IPS-15b (cell line): ENCODE measurements at regions not wholly inside any gene's neighbourhood (a gene's known extent, or its start where the extent isn't known, plus 50 kb on each side); places are given as distances from the start of the nearest gene placed in this dataset.

Source experiments
- H3K27me3 ChIP-seq: one replicate; pipeline ENCODE4 v1.6.1; 2013; ENCODE audit warnings: low read length; ENCODE audit not compliant: control insufficient read depth, insufficient read depth
- H3K36me3 ChIP-seq: one replicate; pipeline ENCODE4 v1.6.1; 2013; ENCODE audit warnings: low read length; ENCODE audit not compliant: control insufficient read depth, insufficient read depth
- H3K4me1 ChIP-seq: one replicate; pipeline ENCODE4 v1.6.1; 2013; ENCODE audit warnings: mild to moderate bottlenecking, low read length; ENCODE audit not compliant: control insufficient read depth, insufficient read depth
- H3K4me3 ChIP-seq: one replicate; pipeline ENCODE4 v1.5.1; 2013; ENCODE audit warnings: low read depth, low read length
- H3K9ac ChIP-seq: one replicate; pipeline ENCODE4 v1.6.1; 2013; ENCODE audit warnings: low read depth, mild to moderate bottlenecking, low read length
- H3K9me3 ChIP-seq: one replicate; pipeline ENCODE4 v1.6.1; 2013; ENCODE audit warnings: mild to moderate bottlenecking, low read length; ENCODE audit not compliant: control insufficient read depth, insufficient read depth

DNA sequence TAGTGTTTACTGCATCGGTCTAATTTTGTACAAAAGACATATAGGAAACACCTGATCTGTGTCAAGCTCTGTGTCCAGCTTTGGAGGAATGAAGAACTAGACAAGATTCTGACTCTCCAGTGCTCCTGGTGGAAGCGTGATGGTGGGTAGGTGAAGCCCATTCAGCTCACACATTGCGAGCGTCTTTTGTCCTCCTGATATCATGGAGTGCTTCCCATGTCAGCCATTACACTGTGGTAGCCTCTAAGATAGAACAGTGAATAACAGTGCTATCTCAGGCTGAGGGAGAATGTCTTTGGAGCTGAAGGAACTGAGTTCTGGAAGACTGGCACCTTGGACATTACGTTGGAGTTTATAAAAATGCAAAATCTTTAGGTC is 350.2 kb downstream of the CYRIA start:
- Histone ChIP-seq H3K27me3 (no peaks in the 10 kb centered on the region), H3K4me1 (no peaks in the 10 kb centered on the region), H3K4me3 (no peak overlapping the region), H3K9me3 (no peaks in the 10 kb centered on the region), H3K36me3 (no peaks in the 10 kb centered on the region), H3K9ac (no peak overlapping the region)

DNA sequence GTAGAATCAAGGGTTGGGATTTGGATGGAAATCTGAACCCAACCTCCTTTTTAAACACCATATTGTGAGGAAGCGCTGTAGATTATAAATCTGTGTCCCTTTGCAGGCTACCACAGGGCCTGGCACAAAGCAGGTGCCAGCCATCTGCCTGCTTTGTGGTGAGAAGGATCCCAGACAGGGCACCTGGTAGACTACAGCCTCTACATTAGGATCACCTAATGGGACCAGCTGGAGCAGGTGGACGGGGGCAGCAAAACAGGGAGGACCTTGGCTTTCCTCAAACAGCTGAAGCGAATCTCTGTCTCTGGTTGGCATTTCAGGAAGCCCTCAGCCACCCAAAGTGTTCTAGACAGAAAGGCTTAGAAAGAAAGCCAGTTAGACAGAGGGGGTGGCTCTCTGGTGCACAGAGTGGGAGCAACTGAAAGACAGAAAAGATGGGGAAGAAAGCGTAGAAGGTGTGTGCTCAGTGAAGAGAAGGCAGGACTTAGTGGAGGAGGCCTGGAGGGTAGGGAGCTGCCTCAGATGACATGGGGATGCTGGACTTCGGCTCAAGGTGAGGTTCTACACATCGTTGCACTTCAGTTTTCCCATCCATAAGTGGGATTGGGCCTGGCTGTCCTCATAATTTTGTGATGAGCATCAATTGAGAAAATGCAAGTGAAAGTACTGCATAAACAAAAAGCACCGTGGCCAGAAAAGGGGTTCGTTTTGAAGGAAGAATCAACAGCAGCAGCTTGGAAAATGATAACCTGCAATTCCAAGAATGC is 350.8 kb downstream of the CYRIA start:
- no peaks in the 10 kb centered on the region for H3K27me3 ChIP-seq
- H3K36me3 ChIP-seq, result no peaks in the 10 kb centered on the region
- no peak overlapping the region for H3K4me3 ChIP-seq
- no peaks in the 10 kb centered on the region for H3K9me3 ChIP-seq
- H3K9ac ChIP-seq, result no peak overlapping the region
- H3K4me1 ChIP-seq, result no peaks in the 10 kb centered on the region

DNA sequence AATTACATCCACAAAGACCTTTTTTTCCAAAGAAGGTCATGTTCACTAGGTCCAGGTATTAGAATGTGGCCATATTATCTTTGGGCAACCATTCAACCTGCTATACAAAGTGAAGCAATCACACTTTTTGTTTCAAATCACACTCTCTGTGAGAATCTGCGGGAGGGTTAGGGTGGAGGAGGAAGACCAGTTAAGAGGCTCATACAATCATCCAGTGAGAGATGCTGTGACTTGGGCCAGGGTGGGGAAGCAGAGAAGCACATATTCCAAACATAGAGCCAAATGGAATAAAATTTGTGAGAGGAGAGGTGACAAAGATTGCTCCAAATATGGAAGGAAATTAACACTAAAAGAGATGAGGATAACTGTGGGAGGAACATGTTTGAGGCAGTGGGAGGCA is 351.6 kb downstream of the CYRIA start:
- H3K27me3 ChIP-seq, result no peaks in the 10 kb centered on the region
- H3K4me3 ChIP-seq, result no peak overlapping the region

DNA sequence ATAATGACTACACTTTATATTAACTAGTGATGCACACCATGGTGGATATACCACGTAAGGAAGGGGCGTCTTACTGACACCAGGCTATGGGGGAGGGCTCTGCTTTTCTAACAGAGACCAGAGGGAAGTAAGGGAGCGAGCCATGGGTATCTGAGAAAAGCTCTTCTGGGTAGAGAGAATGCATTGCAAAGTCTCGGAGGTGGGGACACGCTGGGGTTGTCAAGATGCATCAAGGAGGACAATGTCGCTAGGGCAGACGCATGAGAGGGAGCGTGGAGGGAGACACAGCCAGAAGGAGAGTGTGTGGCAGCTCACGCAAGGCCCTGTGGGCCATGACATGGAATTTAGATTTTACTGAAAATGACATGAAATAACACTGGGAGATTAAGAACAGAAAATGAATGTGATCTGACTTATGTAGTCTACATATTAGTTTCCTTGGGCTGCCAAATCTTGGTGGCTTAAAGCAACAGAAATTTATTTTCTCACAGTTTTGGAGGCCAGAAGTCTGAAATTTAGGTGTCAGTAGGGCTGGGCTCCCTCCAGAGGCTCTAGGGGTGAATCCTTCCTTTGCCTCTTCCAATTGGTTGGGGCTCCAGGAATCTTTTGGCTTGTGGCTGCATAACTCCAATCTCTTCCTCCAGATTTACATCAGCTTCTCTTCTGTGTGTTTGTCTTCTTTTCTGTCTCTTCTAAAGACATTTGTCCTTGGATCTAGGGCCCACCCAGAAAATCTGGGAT is 352.2 kb downstream of the CYRIA start:
- Histone ChIP-seq H3K36me3 (no peaks in the 10 kb centered on the region), H3K4me3 (no peak overlapping the region), H3K9me3 (no peaks in the 10 kb centered on the region), H3K27me3 (no peaks in the 10 kb centered on the region), H3K4me1 (no peaks in the 10 kb centered on the region), H3K9ac (no peak overlapping the region)

More for the DNA sequence above, 351.6 kb downstream of the CYRIA start:
- no peaks in the 10 kb centered on the region for H3K9me3 ChIP-seq
- no peaks in the 10 kb centered on the region for H3K36me3 ChIP-seq
- no peak overlapping the region for H3K9ac ChIP-seq
- no peaks in the 10 kb centered on the region for H3K4me1 ChIP-seq

DNA sequence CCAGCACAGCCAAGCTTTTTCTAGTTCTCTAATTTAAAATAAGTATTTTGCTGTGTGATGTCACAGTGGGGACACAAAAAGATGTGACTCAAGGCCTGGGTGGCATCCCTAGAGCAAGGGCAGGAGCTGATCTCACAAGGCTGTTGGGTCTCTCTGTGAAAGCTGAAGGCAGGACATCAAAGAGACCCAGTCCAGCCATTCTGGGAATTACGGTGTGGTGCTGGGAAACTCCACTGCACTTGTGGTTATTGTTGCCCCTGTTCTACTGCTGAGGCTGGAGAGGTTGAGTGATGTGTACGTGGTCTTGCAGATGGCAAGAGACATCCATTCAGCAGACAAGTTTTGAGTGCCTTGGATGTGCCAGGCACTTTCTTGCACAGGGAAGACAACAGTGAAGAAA is 352.9 kb downstream of the CYRIA start:
- no peaks in the 10 kb centered on the region for H3K27me3 ChIP-seq
- H3K4me3 ChIP-seq, result no peak overlapping the region
- H3K4me1 ChIP-seq, result no peaks in the 10 kb centered on the region
- no peak overlapping the region for H3K9ac ChIP-seq
- H3K9me3 ChIP-seq, result no peaks in the 10 kb centered on the region
- no peaks in the 10 kb centered on the region for H3K36me3 ChIP-seq

- H3K4me1 ChIP-seq, result no peaks in the 10 kb centered on the region
- no peaks in the 10 kb centered on the region for H3K27me3 ChIP-seq
- H3K4me3 ChIP-seq, result no peak overlapping the region
- no peak overlapping the region for H3K9ac ChIP-seq
- H3K9me3 ChIP-seq, result no peaks in the 10 kb centered on the region
- no peaks in the 10 kb centered on the region for H3K36me3 ChIP-seq
These were observed 353.9 kb downstream of the CYRIA start for GRCh38 chr2:16311521-16312440.

GRCh38 chr2:16308816-16309215 is 356.8 kb downstream of the CYRIA start:
- no peak overlapping the region for H3K9ac ChIP-seq
- peaks cover 4% of the 10 kb centered on the region for H3K4me1 ChIP-seq
- H3K36me3 ChIP-seq, result no peaks in the 10 kb centered on the region
- no peak overlapping the region for H3K4me3 ChIP-seq
- H3K27me3 ChIP-seq, result no peaks in the 10 kb centered on the region
- no peaks in the 10 kb centered on the region for H3K9me3 ChIP-seq

DNA sequence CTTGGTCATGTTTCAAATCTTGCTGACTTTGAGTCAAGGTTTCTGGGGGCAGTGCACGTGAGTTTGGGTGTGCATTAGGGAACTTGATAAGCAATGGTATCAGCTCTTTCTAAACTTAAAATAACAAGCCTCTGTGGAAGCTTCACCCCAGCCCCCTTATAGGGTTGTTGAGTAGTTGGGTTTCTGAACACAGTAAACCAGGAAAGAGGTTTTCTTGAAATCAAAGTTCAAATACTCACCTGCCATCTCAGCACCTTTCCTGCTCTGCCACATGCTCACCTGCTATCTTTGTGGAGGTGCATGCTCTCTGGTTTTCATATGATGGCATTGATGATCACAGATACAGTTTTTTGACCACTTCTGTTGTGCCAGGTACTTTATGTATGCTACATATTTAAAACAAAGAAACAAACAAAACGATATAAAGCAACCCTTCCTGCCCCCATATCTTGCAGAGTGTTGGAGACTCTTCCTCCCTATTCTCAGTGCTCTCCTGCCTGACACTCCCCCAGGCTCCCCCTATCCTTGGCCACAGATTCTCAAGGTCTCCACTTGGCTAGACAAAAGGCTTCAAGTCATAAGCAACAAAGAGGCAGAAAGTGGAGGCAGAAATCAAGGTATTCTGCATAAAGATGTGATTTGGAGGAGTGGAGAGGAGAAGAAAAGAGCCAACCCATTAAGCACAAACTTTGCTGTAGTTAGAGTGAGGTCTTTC is 360.6 kb downstream of the CYRIA start:
- Histone ChIP-seq H3K4me1 (peaks cover 13% of the 10 kb centered on the region), H3K36me3 (no peaks in the 10 kb centered on the region), H3K27me3 (peaks cover 3% of the 10 kb centered on the region), H3K9ac (no peak overlapping the region), H3K4me3 (no peak overlapping the region), H3K9me3 (no peaks in the 10 kb centered on the region)

DNA sequence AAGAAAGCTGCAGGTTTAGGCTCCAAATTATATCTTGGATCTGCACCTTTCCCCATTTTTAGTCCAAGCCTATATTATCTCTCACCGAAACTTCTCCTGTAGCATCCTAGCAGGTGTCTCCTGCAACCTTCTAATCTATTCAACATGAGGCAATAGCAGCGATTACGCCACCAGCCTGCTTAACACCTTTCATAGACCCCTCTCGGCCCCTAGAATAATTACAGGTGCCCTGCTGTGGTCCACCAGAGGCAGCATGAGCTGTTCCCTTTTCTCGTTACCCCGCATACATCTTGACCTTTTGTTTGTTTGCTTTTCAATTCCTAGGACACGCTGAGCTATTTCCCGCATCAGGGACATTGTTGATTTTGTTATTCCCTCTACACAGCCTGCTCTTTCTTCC is 361.9 kb downstream of the CYRIA start:
- no peak overlapping the region for H3K4me3 ChIP-seq
- peaks cover 3% of the 10 kb centered on the region for H3K27me3 ChIP-seq
- no peaks in the 10 kb centered on the region for H3K9me3 ChIP-seq
- no peak overlapping the region for H3K9ac ChIP-seq
- no peaks in the 10 kb centered on the region for H3K36me3 ChIP-seq
- peaks cover 13% of the 10 kb centered on the region for H3K4me1 ChIP-seq

GRCh38 chr2:16303273-16303577 is 362.4 kb downstream of the CYRIA start:
- Histone ChIP-seq H3K36me3 (no peaks in the 10 kb centered on the region), H3K4me1 (peaks cover 13% of the 10 kb centered on the region), H3K27me3 (peaks cover 3% of the 10 kb centered on the region), H3K9me3 (no peaks in the 10 kb centered on the region), H3K9ac (no peak overlapping the region), H3K4me3 (no peak overlapping the region)
